Vagina (tissue), 2 donors: ENCODE measurements at regions not wholly inside any gene's neighbourhood (a gene's known extent, or its start where the extent isn't known, plus 50 kb on each side); places are given as distances from the start of the nearest gene placed in this dataset.
A peak's percentile ranks its signal among the peaks of the same experiment; 100 is the strongest.

Experiments used
- DNase-seq, 2 donors: peaks; one replicate each; pipeline ENCODE4 v3.0.0-alpha.2; 2017; ENCODE audit errors: extremely low spot score in 2 of 2
- H3K27ac ChIP-seq: fragments of 200-600 bp; sonication (generic); one replicate; pipeline ENCODE4 v1.5.1; 2019
- H3K27me3 ChIP-seq: fragments of 200-600 bp; sonication (generic); one replicate; pipeline ENCODE4 v1.5.1; 2019
- H3K36me3 ChIP-seq, 2 donors: fragments of 200-600 bp; sonication (generic); one replicate each; pipeline ENCODE4 v1.5.1; 2017 to 2019
- H3K4me1 ChIP-seq: fragments of 200-600 bp; sonication (generic); one replicate; pipeline ENCODE4 v1.5.1; 2019
- H3K4me3 ChIP-seq, 2 donors: fragments of 200-600 bp; sonication (generic); 1 replicate in 1 of 2; 2 replicates in 1 of 2; pipeline ENCODE4 v1.5.1; 2016 to 2019
- H3K9me3 ChIP-seq: fragments of 200-600 bp; sonication (generic); one replicate; pipeline ENCODE4 v1.5.1; 2019
- POLR2A ChIP-seq, 2 donors: fragments of 450-650 bp; IDR thresholded peaks; one replicate each; pipeline ENCODE4 v1.6.1; 2017; ENCODE audit warnings: antibody characterized with exemption in 2 of 2, mild to moderate bottlenecking in 2 of 2, moderate library complexity in 2 of 2
- POLR2AphosphoS5 ChIP-seq, 2 donors: sonication (generic); formaldehyde crosslinking; IDR thresholded peaks; one replicate each; pipeline ENCODE4 v1.9.0; 2017; ENCODE audit warnings: antibody characterized with exemption in 2 of 2, mild to moderate bottlenecking in 2 of 2, low read depth in 1 of 2; ENCODE audit not compliant: insufficient read depth in 1 of 2
- intact Hi-C: fragments of 100-400 bp; cut with DNase I; formaldehyde crosslinking; loops from one replicate; pipeline ENCODE4 v1.15.1; 2023
- TF ChIP-seq, protein P1 (sequence below), 3 experiments: fragments of 450-650 bp in 2 of 3; fragments of 200-600 bp in 1 of 3; sonication (generic) in 1 of 3; IDR thresholded peaks; one replicate each; pipeline ENCODE4 v1.5.1; 2017 to 2019; ENCODE audit warnings: antibody characterized with exemption in 3 of 3, mild to moderate bottlenecking in 2 of 3, moderate library complexity in 2 of 3

DNA sequence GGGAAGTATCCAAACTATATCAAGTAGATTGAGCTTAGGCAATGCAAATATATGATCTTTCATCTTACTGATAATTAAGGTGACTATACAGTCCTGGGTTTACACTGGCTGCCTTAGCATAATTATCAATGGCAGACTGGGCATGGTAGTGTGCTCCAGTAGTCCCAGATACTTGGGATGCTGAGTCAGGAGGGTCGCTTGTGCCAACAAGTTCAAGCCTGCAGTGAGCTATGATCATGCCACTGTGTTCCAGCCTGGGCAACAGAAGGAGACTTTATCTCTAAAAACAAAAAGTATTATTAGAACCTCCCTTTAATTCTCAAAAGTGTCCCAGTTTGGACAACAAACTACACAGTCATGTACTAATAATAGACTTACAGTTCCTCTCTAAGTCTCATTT, 99.4 kb upstream of the RASGEF1B start:
- Histone ChIP-seq H3K27me3 (no peaks in the 10 kb centered on the region), H3K4me3 (no peak overlapping the region), H3K4me1 (no peaks in the 10 kb centered on the region), H3K36me3 (no peaks in the 10 kb centered on the region), H3K27ac (no peak overlapping the region), H3K9me3 (no peaks in the 10 kb centered on the region)
- DNase-seq, result no peak
- intact Hi-C loops, result no loop called here
- TF ChIP-seq, protein P1, sequence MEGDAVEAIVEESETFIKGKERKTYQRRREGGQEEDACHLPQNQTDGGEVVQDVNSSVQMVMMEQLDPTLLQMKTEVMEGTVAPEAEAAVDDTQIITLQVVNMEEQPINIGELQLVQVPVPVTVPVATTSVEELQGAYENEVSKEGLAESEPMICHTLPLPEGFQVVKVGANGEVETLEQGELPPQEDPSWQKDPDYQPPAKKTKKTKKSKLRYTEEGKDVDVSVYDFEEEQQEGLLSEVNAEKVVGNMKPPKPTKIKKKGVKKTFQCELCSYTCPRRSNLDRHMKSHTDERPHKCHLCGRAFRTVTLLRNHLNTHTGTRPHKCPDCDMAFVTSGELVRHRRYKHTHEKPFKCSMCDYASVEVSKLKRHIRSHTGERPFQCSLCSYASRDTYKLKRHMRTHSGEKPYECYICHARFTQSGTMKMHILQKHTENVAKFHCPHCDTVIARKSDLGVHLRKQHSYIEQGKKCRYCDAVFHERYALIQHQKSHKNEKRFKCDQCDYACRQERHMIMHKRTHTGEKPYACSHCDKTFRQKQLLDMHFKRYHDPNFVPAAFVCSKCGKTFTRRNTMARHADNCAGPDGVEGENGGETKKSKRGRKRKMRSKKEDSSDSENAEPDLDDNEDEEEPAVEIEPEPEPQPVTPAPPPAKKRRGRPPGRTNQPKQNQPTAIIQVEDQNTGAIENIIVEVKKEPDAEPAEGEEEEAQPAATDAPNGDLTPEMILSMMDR (IDR thresholded peaks at IDR 0.05), result no peak
- no peak for TF ChIP-seq POLR2A (IDR thresholded peaks at IDR 0.05)

DNA sequence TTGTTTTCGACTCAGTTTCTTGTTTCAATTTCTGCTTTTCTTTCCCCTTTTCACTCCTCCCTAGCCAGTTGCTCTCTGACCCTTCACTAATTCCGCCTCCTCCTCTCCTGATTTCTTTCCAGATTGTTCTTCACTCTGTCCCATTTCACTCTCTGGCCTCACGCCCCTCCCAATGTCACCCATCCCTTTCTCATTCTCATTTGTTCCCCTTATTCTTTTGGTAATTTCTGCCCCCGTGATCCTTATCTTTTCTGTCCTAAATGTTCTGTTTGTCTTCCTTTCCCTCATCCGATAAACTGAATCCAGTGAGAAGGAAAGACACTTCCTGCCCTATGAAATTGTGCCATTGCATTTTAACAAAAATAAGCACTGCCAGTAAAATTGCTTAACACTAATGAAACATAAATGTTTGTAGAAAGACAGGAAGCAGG, 94.5 kb upstream of the RASGEF1B start:
- H3K4me3 ChIP-seq, result peak overlapping the region in 1 of 2 donors; percentile 30
- H3K9me3 ChIP-seq, result no peaks in the 10 kb centered on the region
- no peaks in the 10 kb centered on the region for H3K36me3 ChIP-seq
- TF ChIP-seq, protein P1 (IDR thresholded peaks at IDR 0.05), result no peak
- TF ChIP-seq POLR2AphosphoS5 (IDR thresholded peaks at IDR 0.05; ENCODE audit: insufficient read depth in 1 of 2, low read depth in 1 of 2), result no peak
- no peak for TF ChIP-seq POLR2A (IDR thresholded peaks at IDR 0.05)
- H3K27ac ChIP-seq, result peak overlapping the region; percentile 66
- intact Hi-C loops, result no loop called here
- no peak for DNase-seq
- H3K27me3 ChIP-seq, result no peaks in the 10 kb centered on the region
- H3K4me1 ChIP-seq, result peaks cover 7% of the 10 kb centered on the region

DNA sequence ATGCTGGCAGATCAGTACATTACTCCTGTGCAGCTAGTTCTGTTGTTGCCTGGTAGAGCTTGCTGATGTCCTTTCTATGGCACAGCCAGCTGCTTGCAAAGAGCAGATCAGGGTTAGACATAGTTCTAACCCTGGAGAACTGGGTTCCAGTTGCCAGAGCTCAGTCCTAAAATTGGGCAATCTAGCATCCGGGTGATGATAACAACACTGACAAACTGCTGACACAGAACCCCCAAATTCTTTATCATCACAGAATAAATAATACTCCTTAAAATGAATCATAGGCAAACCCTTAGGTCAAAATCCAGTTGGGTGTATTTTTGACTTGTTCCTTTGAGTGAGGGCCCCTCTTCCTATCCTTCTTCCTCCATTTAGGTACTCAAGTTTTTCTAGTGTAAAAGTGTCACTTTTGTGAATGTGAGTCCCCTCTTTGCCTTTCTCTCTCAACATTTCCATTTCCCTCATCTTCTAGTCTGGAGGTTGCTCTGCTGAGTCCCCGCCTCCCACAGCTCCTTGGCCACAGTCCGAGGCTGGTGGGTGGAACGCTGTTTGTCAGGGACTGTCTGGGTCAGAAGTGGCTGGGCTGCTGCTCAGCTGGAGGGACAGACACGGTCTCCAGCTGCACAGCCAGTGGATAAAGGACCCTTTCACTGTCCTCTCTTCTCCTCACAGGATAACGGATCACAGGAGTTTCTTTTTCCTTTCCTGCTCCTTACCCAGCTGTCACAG, 93.6 kb upstream of the RASGEF1B start:
- Histone ChIP-seq H3K36me3 (no peaks in the 10 kb centered on the region), H3K27me3 (no peaks in the 10 kb centered on the region), H3K4me1 (peaks cover 7% of the 10 kb centered on the region), H3K4me3 (peak overlapping the region in 1 of 2 donors; percentile 30), H3K9me3 (no peaks in the 10 kb centered on the region), H3K27ac (peak overlapping the region; percentile 66)
- no peak for DNase-seq
- TF ChIP-seq, protein P1 (IDR thresholded peaks at IDR 0.05), result no peak
- no peak for TF ChIP-seq POLR2A (IDR thresholded peaks at IDR 0.05)
- peak in 1 of 2 donors; percentile 49 for TF ChIP-seq POLR2AphosphoS5 (IDR thresholded peaks at IDR 0.05; ENCODE audit: insufficient read depth in 1 of 2, low read depth in 1 of 2)
- intact Hi-C loops, result no loop called here

DNA sequence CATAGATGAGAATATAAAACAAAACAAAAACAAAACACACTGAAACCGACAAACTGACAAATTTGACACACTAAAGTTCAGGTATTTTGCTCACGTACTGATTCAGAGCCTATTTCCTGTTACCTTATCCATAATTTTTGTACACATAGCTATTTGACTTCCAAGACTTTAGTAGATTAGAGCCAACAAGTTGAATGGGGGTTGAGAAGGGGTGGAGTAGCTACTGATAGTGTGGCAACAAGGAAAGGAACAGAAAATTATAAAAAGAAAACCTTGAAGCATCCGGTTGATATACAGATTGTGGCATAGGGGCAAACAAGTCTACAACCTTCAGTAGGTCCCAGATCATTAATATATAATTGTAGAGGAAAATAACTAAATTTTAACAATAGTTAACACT, 92.3 kb upstream of the RASGEF1B start:
- H3K27ac ChIP-seq, result no peak overlapping the region
- intact Hi-C loops, result no loop called here
- H3K4me3 ChIP-seq, result no peak overlapping the region
- no peaks in the 10 kb centered on the region for H3K27me3 ChIP-seq
- no peaks in the 10 kb centered on the region for H3K36me3 ChIP-seq
- TF ChIP-seq, protein P1 (IDR thresholded peaks at IDR 0.05), result no peak
- TF ChIP-seq POLR2A (IDR thresholded peaks at IDR 0.05) (no peak), POLR2AphosphoS5 (IDR thresholded peaks at IDR 0.05; ENCODE audit: insufficient read depth in 1 of 2, low read depth in 1 of 2) (no peak)
- no peak for DNase-seq
- no peaks in the 10 kb centered on the region for H3K9me3 ChIP-seq
- peaks cover 7% of the 10 kb centered on the region for H3K4me1 ChIP-seq

DNA sequence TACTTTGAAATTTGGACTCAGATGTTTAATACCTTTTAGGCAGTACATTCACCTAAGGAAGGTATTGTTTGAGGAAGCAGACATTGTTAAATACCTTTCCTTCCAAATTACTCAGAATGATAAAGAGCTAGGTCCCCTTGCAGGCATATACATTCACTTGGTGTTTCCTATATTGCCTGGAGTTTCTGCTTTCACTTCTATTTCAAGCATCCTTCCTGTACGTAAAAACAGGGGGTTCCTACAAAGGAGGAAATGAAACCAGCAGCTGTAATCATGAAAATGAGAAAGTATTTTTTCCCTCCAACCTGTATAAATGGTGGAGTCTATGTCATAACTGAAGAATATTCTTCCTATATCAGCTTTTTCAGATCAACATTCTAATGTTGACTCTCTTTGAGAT, 90.4 kb upstream of the RASGEF1B start:
- H3K27me3 ChIP-seq, result no peaks in the 10 kb centered on the region
- no peaks in the 10 kb centered on the region for H3K9me3 ChIP-seq
- no peak overlapping the region for H3K4me3 ChIP-seq
- peaks cover 7% of the 10 kb centered on the region for H3K4me1 ChIP-seq
- no peak for DNase-seq
- no peak overlapping the region for H3K27ac ChIP-seq
- H3K36me3 ChIP-seq, result no peaks in the 10 kb centered on the region
- intact Hi-C loops, result no loop called here
- TF ChIP-seq, protein P1 (IDR thresholded peaks at IDR 0.05), result no peak
- TF ChIP-seq POLR2A (IDR thresholded peaks at IDR 0.05) (no peak), POLR2AphosphoS5 (IDR thresholded peaks at IDR 0.05; ENCODE audit: insufficient read depth in 1 of 2, low read depth in 1 of 2) (no peak)
